WI38 (cell line): ENCODE measurements at regions not wholly inside any gene's neighbourhood (a gene's known extent, or its start where the extent isn't known, plus 50 kb on each side); places are given as distances from the start of the nearest gene placed in this dataset.

Source experiments
- H3K4me3 ChIP-seq: 2 replicates; pipeline ENCODE4 v1.5.1; 2011; ENCODE audit warnings: low read depth, mild to moderate bottlenecking, control low read depth, low read length
- CTCF ChIP-seq: IDR thresholded peaks from 2 replicates; pipeline ENCODE4 v1.5.1; 2012; ENCODE audit warnings: low read depth, mild to moderate bottlenecking, control low read depth, low read length

GRCh38 chr1:87853576-87854351 lies 525.1 kb downstream of the LMO4 start:
- no peak for TF ChIP-seq CTCF
- H3K4me3 ChIP-seq = no peak overlapping the region

GRCh38 chr1:87863317-87863716 lies 534.6 kb downstream of the LMO4 start:
- no peak overlapping the region for H3K4me3 ChIP-seq
- TF ChIP-seq CTCF = no peak

- no peak overlapping the region for H3K4me3 ChIP-seq
- no peak for TF ChIP-seq CTCF
Observed at GRCh38 chr1:87864676-87865075, 536.0 kb downstream of the LMO4 start.

GRCh38 chr1:87866416-87866815 lies 537.7 kb downstream of the LMO4 start:
- H3K4me3 ChIP-seq = no peak overlapping the region
- no peak for TF ChIP-seq CTCF

GRCh38 chr1:87867626-87868025 lies 538.9 kb downstream of the LMO4 start:
- no peak for TF ChIP-seq CTCF
- H3K4me3 ChIP-seq = no peak overlapping the region

- TF ChIP-seq CTCF = no peak
- H3K4me3 ChIP-seq = no peak overlapping the region
Observed at GRCh38 chr1:87869567-87869966, 540.9 kb downstream of the LMO4 start.

- H3K4me3 ChIP-seq = no peak overlapping the region
- TF ChIP-seq CTCF = no peak
Observed at GRCh38 chr1:87872189-87872588, 543.5 kb downstream of the LMO4 start.
